ENCODE measurements at regions not wholly inside any gene's neighbourhood (a gene's known extent, or its start where the extent isn't known, plus 50 kb on each side); places are given as distances from the start of the nearest gene placed in this dataset.
"Not testable (repeated sequence)": the region's sequence is repeated elsewhere in the genome, so short reads cannot be mapped to it uniquely, and the experiment has no call there.

- no peaks in the 10 kb centered on the region for H3K27me3 Mint-ChIP-seq
- no peak overlapping the region for H3K27ac Mint-ChIP-seq
Measured at GRCh38 chrX:127439676-127440075, 612.5 kb downstream of the ACTRT1 start.

DNA sequence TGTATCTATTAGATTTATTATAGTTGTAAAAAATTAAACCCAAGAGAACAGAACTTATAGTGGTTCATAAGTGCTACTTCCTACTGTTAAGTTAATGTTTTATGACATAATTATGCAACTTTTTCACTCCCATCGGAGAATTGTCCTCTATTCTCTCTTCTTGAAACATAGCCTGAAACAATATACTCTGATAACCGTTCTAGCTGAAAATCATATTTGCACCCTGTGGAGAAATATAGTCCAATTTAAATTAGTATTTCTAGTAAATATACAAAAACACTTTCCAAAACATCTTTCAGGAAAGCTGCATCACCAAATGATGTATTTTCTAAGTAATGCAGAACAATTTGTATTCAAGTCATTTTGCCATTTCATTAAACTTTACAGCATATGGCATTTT, 586.4 kb downstream of the PRR32 start:
- DNase-seq (ENCODE audit: low spot score, unreplicated experiment), result no peak
- H3K27me3 Mint-ChIP-seq, result no peaks in the 10 kb centered on the region
- H3K9me3 Mint-ChIP-seq (ENCODE audit: low read depth), result peaks cover 6% of the 10 kb centered on the region
- H3K4me3 Mint-ChIP-seq (ENCODE audit: low read depth), result no peak overlapping the region
- no peaks in the 10 kb centered on the region for H3K36me3 Mint-ChIP-seq (ENCODE audit: insufficient read depth)
- H3K27ac Mint-ChIP-seq, result no peak overlapping the region
- H3K4me1 Mint-ChIP-seq (ENCODE audit: low read depth), result no peaks in the 10 kb centered on the region
- TF ChIP-seq, protein P1, sequence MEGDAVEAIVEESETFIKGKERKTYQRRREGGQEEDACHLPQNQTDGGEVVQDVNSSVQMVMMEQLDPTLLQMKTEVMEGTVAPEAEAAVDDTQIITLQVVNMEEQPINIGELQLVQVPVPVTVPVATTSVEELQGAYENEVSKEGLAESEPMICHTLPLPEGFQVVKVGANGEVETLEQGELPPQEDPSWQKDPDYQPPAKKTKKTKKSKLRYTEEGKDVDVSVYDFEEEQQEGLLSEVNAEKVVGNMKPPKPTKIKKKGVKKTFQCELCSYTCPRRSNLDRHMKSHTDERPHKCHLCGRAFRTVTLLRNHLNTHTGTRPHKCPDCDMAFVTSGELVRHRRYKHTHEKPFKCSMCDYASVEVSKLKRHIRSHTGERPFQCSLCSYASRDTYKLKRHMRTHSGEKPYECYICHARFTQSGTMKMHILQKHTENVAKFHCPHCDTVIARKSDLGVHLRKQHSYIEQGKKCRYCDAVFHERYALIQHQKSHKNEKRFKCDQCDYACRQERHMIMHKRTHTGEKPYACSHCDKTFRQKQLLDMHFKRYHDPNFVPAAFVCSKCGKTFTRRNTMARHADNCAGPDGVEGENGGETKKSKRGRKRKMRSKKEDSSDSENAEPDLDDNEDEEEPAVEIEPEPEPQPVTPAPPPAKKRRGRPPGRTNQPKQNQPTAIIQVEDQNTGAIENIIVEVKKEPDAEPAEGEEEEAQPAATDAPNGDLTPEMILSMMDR (IDR thresholded peaks at IDR 0.05; ENCODE audit: unreplicated experiment), result no peak

More at GRCh38 chrX:127439676-127440075, 612.5 kb downstream of the ACTRT1 start:
- no peaks in the 10 kb centered on the region for H3K9me3 Mint-ChIP-seq (ENCODE audit: low read depth)
- DNase-seq (ENCODE audit: low spot score, unreplicated experiment), result no peak
- H3K4me3 Mint-ChIP-seq (ENCODE audit: low read depth), result no peak overlapping the region
- no peaks in the 10 kb centered on the region for H3K36me3 Mint-ChIP-seq (ENCODE audit: insufficient read depth)
- peaks cover 19% of the 10 kb centered on the region for H3K4me1 Mint-ChIP-seq (ENCODE audit: low read depth)
- TF ChIP-seq, protein P1 (IDR thresholded peaks at IDR 0.05; ENCODE audit: unreplicated experiment), result no peak

- no peak overlapping the region for H3K4me3 Mint-ChIP-seq (ENCODE audit: low read depth)
- peaks cover 6% of the 10 kb centered on the region for H3K9me3 Mint-ChIP-seq (ENCODE audit: low read depth)
- DNase-seq (ENCODE audit: low spot score, unreplicated experiment), result no peak
- H3K36me3 Mint-ChIP-seq (ENCODE audit: insufficient read depth), result no peaks in the 10 kb centered on the region
- H3K4me1 Mint-ChIP-seq (ENCODE audit: low read depth), result no peaks in the 10 kb centered on the region
- H3K27ac Mint-ChIP-seq, result no peak overlapping the region
- no peaks in the 10 kb centered on the region for H3K27me3 Mint-ChIP-seq
- TF ChIP-seq, protein P1 (IDR thresholded peaks at IDR 0.05; ENCODE audit: unreplicated experiment), result no peak
Measured at GRCh38 chrX:127404161-127404560, 584.6 kb downstream of the PRR32 start.

GRCh38 chrX:127400231-127400630, 580.7 kb downstream of the PRR32 start:
- H3K4me3 Mint-ChIP-seq (ENCODE audit: low read depth); H3K27ac Mint-ChIP-seq; DNase-seq (ENCODE audit: low spot score, unreplicated experiment); H3K27me3 Mint-ChIP-seq; H3K36me3 Mint-ChIP-seq (ENCODE audit: insufficient read depth); H3K4me1 Mint-ChIP-seq (ENCODE audit: low read depth): not testable (repeated sequence)
- peaks cover 13% of the 10 kb centered on the region for H3K9me3 Mint-ChIP-seq (ENCODE audit: low read depth)

DNA sequence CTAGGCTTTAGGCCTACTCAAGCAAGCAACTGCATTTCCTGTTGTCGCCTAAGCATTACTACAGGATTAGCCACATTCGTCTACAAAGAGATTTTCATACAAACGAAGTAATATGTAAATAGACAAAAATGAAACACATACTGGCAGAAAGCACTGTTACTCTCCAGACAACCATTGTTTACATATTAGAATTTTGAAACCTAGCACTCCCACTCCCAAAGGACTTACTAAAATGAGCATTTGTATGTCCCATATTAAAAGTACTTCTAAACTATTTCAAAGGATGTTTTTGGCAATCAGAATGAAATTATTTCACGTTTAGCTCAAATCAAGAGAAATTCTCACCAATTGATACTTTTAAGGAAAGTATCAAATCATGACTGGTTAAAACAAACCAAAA, 570.8 kb downstream of the PRR32 start:
- H3K4me1 Mint-ChIP-seq (ENCODE audit: low read depth), result no peaks in the 10 kb centered on the region
- H3K9me3 Mint-ChIP-seq (ENCODE audit: low read depth), result peaks cover 3% of the 10 kb centered on the region
- no peak for DNase-seq (ENCODE audit: low spot score, unreplicated experiment)
- H3K27me3 Mint-ChIP-seq, result no peaks in the 10 kb centered on the region
- no peaks in the 10 kb centered on the region for H3K36me3 Mint-ChIP-seq (ENCODE audit: insufficient read depth)
- H3K27ac Mint-ChIP-seq, result no peak overlapping the region
- H3K4me3 Mint-ChIP-seq (ENCODE audit: low read depth), result no peak overlapping the region
- TF ChIP-seq, protein P1 (IDR thresholded peaks at IDR 0.05; ENCODE audit: unreplicated experiment), result no peak

DNA sequence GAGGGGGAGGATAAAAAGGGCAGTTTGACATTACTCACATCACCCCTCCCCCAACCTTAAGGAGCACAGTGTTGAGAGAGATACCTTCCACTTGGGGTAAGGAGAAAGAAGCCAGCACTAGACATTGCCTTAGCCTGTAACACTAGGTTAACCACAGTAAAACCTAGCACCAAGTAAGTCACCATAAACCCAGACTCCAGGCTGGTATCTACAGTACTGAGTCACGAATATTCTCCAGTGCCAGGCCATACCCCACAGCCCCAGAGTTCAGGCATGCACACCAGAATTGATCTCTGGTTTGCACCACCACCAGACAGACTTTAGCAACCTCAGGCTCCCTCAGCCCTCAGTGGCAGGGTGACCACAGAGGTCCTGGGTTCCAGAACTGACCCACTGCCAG, 570.4 kb downstream of the PRR32 start:
- Mint-ChIP-seq H3K9me3 (ENCODE audit: low read depth) (no peaks in the 10 kb centered on the region), H3K4me3 (ENCODE audit: low read depth) (no peak overlapping the region), H3K36me3 (ENCODE audit: insufficient read depth) (no peaks in the 10 kb centered on the region), H3K4me1 (ENCODE audit: low read depth) (no peaks in the 10 kb centered on the region), H3K27ac (no peak overlapping the region), H3K27me3 (no peaks in the 10 kb centered on the region)
- TF ChIP-seq, protein P1 (IDR thresholded peaks at IDR 0.05; ENCODE audit: unreplicated experiment), result no peak
- DNase-seq (ENCODE audit: low spot score, unreplicated experiment), result no peak

Measured in progenitor cell of endocrine pancreas (in vitro differentiated cells).